Fibroblast of lung (primary cell): ENCODE measurements at regions not wholly inside any gene's neighbourhood (a gene's known extent, or its start where the extent isn't known, plus 50 kb on each side); places are given as distances from the start of the nearest gene placed in this dataset.

Experiments used
- EZH2 ChIP-seq: IDR thresholded peaks from 2 replicates; pipeline ENCODE4 v1.5.1; 2012; ENCODE audit warnings: low read length, control low read depth, mild to moderate bottlenecking; ENCODE audit errors: missing control alignments
- TF ChIP-seq, protein P1 (sequence below), 2 donors: IDR thresholded peaks in 1 of 2; conservative IDR thresholded peaks in 1 of 2; 1 replicate in 1 of 2; 2 replicates in 1 of 2; pipeline ENCODE4 v1.5.1; 2011 to 2012; ENCODE audit warnings: low read length in 2 of 2, control low read depth in 1 of 2, inconsistent platforms in 1 of 2, low read depth in 1 of 2, mild to moderate bottlenecking in 1 of 2

DNA sequence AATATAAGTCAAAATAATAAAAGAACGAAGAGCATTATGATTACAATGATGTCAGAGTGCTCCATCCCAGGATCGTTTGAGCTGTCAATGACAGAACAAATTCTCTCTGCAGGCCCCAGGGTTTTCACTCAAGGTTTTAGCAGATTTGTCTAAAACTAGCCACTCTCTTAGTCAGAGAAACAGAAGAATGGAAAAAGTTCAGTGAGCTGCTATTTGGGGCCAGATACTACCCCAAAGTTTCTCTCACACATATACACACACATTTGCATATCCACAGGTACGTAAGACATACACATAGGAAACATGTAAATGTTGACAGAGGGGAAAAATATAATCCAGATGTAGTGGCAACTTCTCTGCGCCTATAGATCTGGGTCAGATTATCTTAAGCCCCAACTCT is 76.3 kb upstream of the SEMA6A start:
- TF ChIP-seq EZH2, result no peak
- TF ChIP-seq, protein P1, sequence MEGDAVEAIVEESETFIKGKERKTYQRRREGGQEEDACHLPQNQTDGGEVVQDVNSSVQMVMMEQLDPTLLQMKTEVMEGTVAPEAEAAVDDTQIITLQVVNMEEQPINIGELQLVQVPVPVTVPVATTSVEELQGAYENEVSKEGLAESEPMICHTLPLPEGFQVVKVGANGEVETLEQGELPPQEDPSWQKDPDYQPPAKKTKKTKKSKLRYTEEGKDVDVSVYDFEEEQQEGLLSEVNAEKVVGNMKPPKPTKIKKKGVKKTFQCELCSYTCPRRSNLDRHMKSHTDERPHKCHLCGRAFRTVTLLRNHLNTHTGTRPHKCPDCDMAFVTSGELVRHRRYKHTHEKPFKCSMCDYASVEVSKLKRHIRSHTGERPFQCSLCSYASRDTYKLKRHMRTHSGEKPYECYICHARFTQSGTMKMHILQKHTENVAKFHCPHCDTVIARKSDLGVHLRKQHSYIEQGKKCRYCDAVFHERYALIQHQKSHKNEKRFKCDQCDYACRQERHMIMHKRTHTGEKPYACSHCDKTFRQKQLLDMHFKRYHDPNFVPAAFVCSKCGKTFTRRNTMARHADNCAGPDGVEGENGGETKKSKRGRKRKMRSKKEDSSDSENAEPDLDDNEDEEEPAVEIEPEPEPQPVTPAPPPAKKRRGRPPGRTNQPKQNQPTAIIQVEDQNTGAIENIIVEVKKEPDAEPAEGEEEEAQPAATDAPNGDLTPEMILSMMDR (conservative IDR thresholded peaks at IDR 0.05 in 1 of 2, IDR thresholded peaks at IDR 0.05 in 1 of 2; ENCODE audit: low read depth in 1 of 2, low read length in 2 of 2), result no peak
